Activated effector memory CD4-positive, alpha-beta T cell treated with anti-CD3 and anti-CD28 coated beads, Interleukin-2, amount 50 U/mL, for 16 hours (primary cell): ENCODE measurements at regions not wholly inside any gene's neighbourhood (a gene's known extent, or its start where the extent isn't known, plus 50 kb on each side); places are given as distances from the start of the nearest gene placed in this dataset.
"Not testable (repeated sequence)": the region's sequence is repeated elsewhere in the genome, so short reads cannot be mapped to it uniquely, and the experiment has no call there.

Source experiments
- DNase-seq: peaks from one replicate; pipeline ENCODE4 v3.0.0-alpha.2; 2020

DNA sequence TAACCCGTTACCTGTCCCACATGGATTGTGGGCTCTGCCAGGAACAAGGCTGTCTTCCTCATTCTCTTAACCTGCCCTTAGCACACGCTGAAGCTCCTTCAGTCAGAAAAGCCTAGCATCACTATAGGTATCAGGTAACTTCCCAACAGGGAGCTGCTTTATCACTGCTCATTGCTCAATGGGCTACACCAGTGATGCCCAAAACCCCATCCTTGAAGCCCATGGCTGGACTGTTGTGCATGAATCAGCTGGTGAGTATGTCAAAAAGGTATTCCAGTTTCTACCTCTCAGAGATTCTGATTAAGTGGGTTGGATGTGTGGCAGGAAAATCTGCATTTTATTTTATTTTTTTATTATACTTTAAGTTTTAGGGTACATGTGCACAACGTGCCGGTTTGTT lies 362.2 kb downstream of the LRATD1 start:
- DNase-seq: no peak

DNA sequence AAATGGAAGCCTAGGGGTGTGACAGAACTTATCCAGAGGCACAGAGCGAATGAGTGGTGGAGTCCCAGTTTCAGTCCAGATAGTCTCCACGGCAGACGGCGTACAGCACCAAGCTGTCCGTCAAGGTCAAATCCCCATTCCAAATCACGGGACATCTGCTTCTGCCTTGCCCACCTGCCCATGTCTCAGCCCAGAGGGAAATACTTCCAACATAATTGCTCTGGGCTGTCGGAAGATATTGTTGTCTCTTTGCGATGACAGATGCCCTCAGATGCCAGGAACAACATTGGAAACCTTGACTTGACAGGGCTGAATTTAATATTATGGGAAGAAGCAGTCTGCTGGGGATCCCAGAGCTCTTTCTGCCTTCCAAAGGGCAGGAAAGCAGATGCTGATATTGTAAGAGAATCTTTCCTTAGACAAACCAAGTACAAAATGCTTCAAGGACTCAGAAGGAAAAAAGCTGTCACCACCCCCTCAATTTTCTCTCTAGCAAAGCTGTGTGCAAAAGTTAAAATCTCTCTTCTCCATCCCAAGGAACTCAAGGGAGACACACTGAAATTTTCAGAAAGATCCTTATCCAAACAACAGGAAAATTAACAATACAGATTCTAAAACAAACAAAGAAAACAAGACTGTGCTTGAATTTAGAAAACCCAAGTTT lies 364.0 kb downstream of the LRATD1 start:
- DNase-seq: no peak

DNA sequence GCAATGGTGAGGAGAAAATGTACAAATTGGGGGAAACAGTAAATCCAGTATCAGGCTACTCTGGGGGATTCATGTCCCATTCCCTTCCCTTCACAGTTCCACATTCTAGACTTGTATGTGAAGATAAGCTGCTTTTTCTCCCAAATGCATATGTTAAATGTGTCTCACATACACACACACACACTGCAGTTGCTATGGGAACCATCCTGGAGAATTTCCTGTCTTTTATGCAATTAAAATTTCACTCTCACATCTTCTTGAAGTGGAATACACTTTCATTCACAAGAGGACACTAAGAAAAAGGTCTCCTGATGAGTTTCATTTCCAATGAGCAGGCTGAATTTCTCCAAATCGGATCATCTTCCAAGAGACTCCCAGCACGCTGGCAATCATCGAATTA lies 366.0 kb downstream of the LRATD1 start:
- no peak for DNase-seq

DNA sequence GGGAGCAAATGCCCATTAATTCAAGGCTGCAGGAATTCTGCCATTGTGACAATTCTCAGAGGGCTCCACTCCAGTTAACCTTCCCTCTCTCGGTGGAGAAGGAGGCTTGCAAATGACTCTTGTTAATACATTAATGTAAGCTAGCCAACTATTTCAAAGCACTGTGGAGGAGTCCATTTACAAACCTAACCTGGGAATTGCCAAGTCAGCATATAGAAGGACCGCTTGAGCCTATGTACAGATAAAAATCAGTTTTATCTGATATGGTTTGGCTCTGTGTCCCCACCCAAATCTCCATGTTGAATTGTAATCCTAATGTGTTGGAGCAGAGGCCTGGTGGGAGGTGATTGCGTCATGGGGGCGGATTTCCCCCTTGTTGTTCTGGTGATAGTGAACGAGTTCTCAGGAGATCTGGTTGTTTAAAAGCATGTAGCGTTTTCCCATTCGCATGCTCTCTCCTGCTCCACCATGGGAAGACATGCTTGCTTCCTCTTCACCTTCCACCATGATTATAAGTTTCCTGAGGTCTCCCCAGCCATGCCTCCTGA lies 366.7 kb downstream of the LRATD1 start:
- DNase-seq: no peak

DNA sequence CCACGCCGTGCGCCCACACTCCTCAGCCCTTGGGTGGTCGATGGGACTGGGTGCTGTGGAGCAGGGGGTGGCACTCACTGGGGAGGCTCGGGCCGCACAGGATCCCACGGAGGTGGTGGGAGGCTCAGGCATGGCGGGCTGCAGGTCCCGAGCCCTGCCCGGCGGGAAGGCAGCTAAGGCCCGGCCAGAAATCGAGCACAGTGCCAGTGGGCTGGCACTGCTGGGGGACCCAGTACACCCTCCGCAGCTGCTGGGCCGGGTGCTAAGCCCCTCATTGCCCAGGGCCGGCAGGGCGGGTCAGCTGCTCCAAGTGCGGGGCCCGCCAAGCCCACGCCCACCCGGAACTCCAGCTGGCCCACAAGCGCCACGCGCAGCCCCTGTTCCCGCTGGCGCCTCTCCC lies 370.0 kb downstream of the LRATD1 start:
- not testable (repeated sequence) for DNase-seq

DNA sequence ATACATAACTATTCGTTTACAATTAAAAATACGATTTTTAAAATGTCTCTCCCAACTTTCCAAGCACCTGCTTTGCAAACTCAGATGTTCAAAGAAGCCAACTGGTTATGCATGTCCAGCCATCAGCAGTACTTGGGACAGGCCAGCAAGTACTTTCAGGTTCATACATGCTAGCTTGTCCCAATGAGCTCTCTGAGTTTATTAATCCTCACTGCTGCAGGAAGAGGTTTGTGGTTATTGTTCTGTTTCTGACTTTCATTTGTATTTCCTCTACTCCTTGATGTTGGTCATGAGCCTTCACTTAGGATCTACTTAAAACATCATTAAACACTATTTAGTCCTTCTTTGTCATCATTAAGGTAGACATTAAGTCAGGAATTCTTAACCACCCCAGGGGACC lies 374.1 kb downstream of the LRATD1 start:
- DNase-seq: no peak

DNA sequence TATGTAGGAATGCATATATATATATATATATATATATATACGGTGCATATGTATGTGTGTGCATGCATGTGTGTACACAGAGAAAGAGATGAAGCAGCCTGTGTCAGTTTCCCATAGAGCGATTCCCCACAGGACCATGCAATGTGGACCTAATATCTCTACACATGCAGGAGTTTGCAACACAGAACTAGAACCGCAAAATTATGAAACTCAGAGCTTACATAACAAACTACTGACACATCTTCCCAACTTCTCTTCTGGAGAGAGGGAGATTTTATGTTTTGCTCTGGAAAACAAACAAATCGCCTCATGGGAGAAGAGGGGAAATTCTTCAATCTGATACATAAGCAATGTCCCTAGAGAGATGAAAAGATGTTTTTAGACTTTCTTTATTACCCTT lies 377.2 kb downstream of the LRATD1 start:
- DNase-seq: no peak

DNA sequence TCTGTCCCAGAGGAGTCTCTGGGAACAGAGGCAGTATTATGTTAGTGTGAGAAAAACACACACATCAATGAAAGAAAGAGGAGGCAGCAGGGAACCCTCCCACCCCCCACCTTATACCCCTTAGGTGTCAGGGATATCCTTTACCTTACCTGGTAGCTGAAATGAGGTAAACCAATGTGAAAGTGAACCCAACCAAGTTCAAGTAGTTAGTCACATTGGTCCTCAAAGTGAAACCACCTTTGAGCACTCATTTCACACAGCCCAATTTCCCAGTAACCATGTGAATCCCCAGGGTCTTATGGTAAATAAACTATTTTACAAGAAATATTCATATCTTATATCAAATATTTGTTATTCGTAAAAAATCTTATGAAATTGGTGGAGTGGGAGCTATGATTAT lies 377.8 kb downstream of the LRATD1 start:
- no peak for DNase-seq

DNA sequence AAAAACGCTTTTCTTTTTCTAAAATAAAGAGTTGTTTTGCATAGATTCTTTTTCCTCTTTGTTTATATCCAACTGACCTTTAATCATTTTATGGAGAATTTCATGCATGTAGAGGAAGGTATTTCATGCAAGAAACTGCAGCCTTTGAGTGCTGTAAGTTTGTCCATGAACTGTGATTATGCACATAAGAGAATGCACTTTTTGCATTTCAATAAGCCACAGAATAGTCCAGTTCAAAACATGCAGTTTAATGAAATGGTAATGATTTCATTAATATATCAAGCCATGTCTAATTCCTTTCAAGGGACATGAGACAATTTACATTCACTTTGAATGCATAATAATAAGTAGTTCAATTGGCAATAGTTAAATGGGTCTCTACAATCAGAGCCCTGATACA lies 386.3 kb downstream of the LRATD1 start:
- DNase-seq: no peak

DNA sequence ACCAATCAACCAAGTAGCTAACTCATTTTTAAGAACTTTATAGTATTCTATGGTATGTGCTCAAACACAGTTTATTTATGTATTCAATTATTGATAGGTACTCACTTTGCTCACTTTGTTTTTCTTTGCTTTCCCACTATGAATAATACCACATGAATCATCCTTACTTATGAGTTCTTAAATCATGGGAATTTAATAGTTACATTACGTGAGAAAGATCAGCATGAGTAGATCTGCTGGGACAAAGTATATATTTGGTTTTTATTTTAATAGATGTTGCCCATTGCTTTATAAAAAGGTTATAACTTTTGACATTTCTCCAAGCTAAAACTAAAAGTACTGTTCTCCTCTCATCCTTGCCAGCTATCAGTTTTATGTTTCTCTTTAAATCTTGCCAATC lies 390.7 kb downstream of the LRATD1 start:
- DNase-seq: no peak

DNA sequence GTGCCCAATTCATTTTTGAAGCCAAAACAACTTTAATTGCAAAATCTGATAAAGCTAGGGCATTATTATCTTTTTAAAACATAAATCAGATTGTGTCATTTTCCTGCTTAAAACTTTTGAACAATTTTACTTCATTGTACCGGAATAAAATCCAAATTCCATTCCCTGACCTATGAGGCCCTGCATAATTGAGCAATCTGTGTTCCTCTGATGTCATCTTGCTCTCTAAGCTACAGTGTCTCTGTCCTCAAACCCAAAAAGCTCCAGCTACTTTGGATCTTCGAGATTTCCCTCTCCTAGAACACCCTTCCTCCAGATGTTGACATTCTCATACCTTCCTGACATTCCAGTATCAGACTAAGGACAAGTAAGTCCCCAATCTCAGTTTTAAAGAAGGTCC lies 395.9 kb downstream of the LRATD1 start:
- DNase-seq: no peak

DNA sequence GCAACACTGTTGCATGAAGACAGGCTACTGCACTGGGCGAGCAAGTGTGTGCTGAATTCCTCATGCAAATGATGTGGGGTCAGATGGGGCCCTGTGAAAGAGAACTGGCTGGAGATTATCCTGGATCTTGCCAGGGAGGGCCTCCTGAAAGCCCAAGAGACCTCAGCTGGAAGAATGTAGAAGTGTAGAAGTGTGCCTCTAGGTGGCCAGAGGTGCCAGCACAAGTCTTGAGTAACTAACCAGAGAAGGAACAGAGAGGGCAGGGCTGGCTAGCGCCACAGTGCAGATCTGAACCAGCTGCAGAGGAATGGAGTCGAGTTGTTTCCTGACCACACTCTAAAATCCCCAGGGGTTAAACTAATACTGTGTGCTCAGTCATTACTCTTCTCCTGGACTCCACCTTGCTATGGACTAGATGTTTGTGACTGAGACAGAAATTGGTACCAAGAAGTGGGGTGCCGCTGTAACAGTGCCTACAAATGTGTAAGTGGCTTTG lies 399.3 kb downstream of the LRATD1 start:
- DNase-seq: no peak

DNA sequence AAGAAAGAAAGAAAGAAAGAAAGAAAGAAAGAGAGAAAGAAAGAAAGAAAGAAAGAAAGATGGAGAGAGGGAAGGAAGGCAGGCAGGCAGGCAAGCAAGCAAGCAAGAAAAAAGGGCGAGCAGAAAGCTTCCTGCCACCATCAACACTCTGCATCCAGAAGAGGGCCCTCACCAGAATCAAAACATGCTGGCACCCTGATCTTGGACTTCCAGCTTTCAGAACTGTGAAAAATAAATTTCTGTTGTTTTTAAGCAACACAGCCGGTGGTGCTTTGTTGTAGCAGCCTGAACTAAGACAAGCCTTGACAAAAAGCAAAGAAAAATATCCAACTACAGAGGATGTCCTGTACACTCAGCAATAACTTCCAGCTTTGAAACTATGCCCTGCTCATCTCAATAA lies 401.7 kb downstream of the LRATD1 start:
- DNase-seq: no peak

DNA sequence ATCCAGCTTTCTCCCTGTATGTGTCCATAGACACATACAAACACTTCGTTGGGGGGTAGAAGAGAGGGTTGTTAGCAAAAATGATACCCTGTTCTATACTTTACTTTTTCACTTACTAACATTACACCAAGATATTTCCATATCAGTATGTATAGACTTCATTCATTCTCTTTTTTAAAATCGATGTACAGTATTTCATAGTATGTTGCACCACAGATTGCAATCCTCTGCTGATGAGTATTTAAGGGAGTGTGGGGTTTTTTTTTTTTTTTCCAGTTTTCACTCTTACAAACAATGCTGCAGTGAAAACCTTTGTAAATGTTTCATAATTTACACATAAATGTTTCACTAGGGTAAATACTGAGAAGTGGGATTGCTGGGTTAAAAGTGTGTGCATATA lies 402.3 kb downstream of the LRATD1 start:
- DNase-seq: no peak

DNA sequence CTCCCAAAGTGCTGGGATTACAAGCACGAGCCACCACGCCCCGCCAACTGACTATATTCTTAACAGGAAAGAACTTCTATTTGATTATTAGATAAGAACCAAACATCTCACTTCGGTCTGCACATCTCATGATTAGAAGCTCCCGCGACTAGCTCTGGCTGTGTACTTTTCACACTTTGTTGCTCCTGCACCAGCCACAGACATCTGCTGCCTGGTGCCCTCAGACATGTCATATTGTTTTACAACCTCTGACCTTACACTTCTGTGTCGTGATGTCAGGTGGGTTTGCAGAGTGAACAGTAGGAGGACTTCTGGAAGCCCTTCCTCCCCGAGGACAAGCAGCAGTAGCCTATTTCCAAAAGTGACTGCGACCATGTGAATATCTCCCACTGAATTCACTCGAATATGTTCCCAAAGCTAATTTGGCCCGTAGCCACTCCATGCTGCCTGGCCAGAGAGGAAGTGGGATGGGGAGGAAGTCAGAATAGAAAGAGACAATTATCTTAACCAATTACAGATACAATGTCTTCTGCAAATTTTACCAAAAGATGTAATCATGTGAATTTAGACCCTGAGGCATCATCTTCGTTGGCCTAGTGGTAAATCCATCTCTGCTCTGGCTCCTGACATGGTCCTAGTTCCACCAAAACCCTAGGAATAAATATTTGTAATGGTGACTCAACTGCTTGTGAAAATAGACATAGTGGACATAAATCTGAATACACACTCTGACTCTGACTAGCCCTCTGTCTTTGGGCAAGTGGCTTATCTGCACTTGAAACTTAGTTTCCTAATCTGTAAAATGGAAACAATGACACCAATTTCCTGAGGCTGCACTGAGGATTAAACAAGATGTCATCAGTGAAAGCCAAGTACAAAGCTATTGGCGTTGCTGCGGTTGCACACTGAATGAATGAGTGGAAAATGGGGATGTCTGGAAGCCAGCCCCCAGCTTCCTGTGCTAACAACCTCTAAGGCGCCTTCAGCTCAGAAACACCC lies 406.1 kb downstream of the LRATD1 start:
- no peak for DNase-seq

DNA sequence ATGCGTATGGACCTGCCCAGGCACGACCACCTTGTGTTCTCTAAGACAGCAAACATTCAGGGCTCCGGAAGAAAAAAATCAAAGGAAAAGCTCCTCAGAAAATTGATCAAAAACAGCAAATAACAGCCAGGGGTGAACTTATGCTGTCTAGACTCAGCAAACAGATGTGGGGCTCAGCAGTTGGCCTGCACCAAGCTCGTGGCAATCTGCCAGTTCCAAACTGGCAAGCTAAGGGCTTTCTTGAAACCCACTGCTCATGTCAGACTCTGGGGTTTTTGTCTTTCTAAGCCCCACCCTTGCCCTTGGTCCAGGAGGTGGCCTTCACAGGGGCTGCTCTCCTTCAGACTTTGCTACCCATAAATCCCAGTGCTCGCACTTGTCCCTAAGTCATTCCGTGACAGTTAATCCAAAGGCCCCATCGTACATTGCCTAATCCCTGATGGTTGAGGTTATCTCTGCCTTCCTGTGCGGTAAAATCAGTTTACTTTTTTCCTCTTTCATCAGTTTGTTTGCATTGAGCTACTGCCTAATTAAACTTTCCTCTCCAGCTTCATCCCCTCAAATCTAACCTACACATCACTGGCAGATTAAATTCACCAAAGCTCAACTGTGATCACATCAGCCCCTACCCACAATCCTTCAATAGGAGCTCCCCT lies 408.0 kb downstream of the LRATD1 start:
- no peak for DNase-seq

DNA sequence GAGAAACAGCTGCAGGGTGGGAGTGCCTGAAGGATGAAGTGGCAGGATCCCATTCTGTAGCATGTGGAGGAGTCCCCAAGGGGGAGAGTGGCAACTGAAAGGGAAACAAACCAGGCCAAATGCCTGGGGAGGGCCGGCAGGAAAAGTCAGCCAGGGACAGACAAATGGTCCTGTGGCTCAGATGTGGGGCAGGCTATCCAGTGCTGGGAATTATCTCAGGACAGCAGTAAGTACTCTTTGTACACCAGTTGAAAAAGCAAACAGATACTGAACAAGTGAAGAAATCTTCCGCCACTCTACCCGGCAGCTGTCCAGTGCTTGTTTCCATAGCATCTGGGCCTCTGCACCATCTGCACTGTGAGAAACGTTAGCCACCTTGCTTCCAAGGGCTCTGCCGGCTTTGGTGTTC lies 408.9 kb downstream of the LRATD1 start:
- no peak for DNase-seq

DNA sequence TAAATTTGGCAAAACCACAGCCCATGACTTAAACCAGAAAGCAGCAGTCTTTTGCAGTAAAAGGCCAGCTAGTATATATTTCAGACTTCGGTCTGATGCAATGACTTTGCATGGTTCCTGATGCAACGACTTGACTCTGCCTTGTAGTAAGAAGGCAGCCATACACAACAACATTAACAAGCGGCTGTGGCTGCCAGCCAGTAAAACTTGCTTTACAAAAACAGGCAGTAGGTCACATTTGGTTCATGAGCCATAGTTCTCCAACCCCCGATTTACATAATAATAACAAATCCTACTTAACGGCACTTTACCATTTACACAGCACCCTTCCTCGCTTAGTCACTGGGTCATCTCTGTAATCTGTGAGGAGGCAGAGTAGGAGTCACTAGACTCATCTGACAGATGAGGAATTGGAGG lies 410.3 kb downstream of the LRATD1 start:
- no peak for DNase-seq

DNA sequence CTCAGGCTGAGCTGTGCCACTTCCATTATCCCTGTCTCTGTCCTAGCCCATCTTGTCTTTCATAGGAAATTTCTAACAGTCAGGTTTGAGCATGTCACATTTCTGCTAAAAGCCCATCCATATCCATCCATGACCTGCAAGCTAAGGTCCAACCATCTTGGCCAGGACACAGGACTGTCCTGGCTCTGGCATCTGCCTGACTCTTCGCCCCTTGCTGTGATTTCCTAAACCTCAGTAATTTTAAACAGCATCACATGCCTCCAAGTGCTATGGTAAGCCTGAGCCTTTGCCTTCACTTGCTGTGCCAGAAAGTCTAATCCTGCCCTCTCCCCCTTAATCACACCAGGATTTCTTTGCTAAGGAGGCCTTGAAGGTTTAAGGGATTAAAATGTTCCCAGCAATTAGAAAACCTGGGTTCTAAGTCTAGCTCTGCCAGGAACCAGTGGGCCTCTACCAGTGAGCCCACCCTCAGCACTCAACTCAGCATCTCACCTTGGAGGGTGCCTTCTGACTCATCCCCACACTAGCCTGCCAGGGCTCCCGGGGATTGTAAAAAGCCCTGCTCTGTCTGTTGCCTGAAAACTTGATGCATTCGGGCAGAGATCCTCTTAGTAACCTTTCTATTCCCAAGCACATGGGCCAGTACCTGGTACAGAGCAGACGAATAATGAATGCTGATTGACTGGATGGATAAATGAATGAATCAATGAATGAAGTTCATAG lies 411.0 kb downstream of the LRATD1 start:
- DNase-seq: no peak

DNA sequence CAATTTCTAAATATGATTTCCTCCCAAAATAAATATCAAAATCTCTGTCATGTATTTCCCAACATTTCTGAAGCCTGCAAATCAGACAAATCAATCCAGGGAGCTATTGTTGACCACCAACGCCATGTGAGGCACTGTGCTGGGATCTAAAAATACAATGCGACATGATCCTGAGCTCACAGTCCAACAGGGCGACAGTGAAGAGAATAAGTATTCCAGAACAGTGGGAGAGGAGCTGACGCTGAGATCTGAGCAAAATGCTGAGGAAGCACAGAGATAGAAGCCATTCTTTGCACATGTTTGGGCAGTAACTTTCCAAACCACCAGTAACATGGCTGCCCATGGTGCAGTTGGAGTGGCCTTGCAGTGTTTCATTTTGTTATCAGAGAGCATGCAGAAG lies 412.5 kb downstream of the LRATD1 start:
- no peak for DNase-seq

DNA sequence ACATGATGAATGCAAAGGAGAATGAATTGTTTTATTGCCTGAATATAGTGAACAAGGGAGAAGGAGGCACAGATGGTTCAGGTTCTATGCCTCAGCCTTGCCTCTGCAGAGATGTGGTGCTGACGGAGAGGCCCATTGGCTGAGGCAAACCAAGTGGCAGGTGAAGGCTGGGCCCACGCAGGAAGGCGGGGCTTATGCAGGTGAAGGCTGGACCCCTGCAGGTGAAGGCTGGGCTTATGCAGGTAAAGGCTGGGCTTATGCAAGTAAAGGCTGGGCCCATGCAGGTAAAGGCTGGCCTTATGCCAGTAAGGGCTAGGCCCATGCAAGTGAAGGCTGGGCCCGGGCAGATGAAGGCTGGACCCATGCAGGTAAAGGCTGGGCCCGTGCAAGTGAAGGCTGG lies 414.7 kb downstream of the LRATD1 start:
- no peak for DNase-seq

DNA sequence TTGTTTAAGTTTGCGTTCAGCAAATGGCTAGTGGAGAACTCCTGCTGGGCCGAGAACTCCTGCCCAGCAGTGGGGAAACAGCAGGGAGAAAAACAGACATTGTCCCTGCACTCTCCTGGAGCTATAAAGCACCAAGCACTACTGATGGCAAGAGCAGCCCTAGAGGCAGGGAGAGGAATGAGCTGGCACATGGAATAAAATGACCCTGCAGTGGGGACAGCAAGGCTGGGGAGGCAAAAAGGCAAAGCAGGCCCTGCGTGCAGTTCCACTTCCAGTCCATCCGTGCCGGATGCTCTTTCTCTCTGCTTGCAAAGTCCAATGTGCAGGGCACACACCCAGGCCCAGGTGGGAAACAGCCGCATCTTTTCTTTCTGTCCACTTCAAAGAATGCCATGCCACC lies 415.5 kb downstream of the LRATD1 start:
- no peak for DNase-seq
